HCT116 (cell line): ENCODE measurements at regions not wholly inside any gene's neighbourhood (a gene's known extent, or its start where the extent isn't known, plus 50 kb on each side); places are given as distances from the start of the nearest gene placed in this dataset.

Source experiments
- ATAC-seq: fragments of 200-7000 bp; cut with Tn5 transposase; 2 replicates; pipeline ENCODE4 v1.9.1; 2020; ENCODE audit warnings: mild to moderate bottlenecking, moderate library complexity
- BruUV-seq: library from RNA; stranded (reverse); fragments of 400-500 nt; replicated peaks from 2 replicates; lab custom pipeline; 2021; lab: Mats Ljungman, UMichigan
- CTCF ChIA-PET: fragments of 300-600 bp; sonication (Branson Sonifier 250); formaldehyde crosslinking; loops from one replicate; lab custom pipeline; 2021; ENCODE audit warnings: antibody characterized with exemption; lab: Charles Lee
- POLR2A ChIA-PET: fragments of 300-600, 350-600 bp; sonication (Branson Sonifier 250); formaldehyde crosslinking; loops from one replicate; lab custom pipeline; 2021; ENCODE audit warnings: antibody characterized with exemption; lab: Charles Lee
- RAD21 ChIA-PET, 2 experiments: fragments of 300-600 bp; sonication (Branson Sonifier 250); formaldehyde crosslinking; loops; one replicate each; lab custom pipeline; 2023; ENCODE audit warnings: low total read pairs in 2 of 2; ENCODE audit not compliant: uncharacterized antibody in 2 of 2, unreplicated experiment in 2 of 2, low non-redundant PET in 1 of 2; lab: Charles Lee
- DNase-seq: peaks from one replicate; pipeline ENCODE4 v3.0.0-alpha.2; 2010; ENCODE audit warnings: low read depth, low spot score
- H2AFZ ChIP-seq: fragments of 200-600 bp; shearing (Covaris generic), sonication (generic); 2 replicates; pipeline ENCODE4 v1.6.1; 2017; ENCODE audit warnings: low read depth, mixed run types, mixed read lengths, antibody characterized with exemption, low read length; ENCODE audit not compliant: poor library complexity, severe bottlenecking
- H3K27ac ChIP-seq: 2 replicates; pipeline ENCODE4 v1.5.1; 2012; ENCODE audit warnings: low read depth, low read length
- H3K27me3 ChIP-seq: fragments of 200-600 bp; sonication (generic); 2 replicates; pipeline ENCODE4 v1.6.1; 2016; ENCODE audit warnings: mixed run types, low read length, mixed read lengths; ENCODE audit not compliant: insufficient read depth
- H3K36me3 ChIP-seq, 2 experiments: fragments of 200-500 bp in 1 of 2; fragments of 200-600 bp in 1 of 2; sonication (Bioruptor generic) in 1 of 2; sonication (generic) in 1 of 2; 2 replicates each; pipeline versions ENCODE4 v1.5.1 to v1.6.1; 2014 to 2016; ENCODE audit warnings: low read length in 2 of 2, inconsistent platforms in 1 of 2, mixed read lengths in 1 of 2, mixed run types in 1 of 2; ENCODE audit not compliant: insufficient read depth in 2 of 2, control insufficient read depth in 1 of 2
- H3K4me1 ChIP-seq, 2 experiments: fragments of 200-600 bp in 1 of 2; sonication (generic) in 1 of 2; 2 replicates each; pipeline versions ENCODE4 v1.5.1 to v1.6.1; 2012 to 2017; ENCODE audit warnings: low read length in 2 of 2, inconsistent platforms in 1 of 2, mild to moderate bottlenecking in 1 of 2, mixed read lengths in 1 of 2, mixed run types in 1 of 2, moderate library complexity in 1 of 2; ENCODE audit not compliant: insufficient read depth in 2 of 2, control insufficient read depth in 1 of 2
- H3K4me2 ChIP-seq: fragments of 200-600 bp; sonication (generic); 2 replicates; pipeline ENCODE4 v1.6.1; 2017; ENCODE audit warnings: mixed run types, low read length, mixed read lengths
- H3K4me3 ChIP-seq, 2 experiments: fragments of 200-600 bp in 1 of 2; sonication (generic) in 1 of 2; replicated peaks in 1 of 2; 2 replicates each; pipeline ENCODE4 v1.5.1; 2011 to 2016; ENCODE audit warnings: low read length in 2 of 2, control low read depth in 1 of 2, low read depth in 1 of 2, mild to moderate bottlenecking in 1 of 2, mixed read lengths in 1 of 2, mixed run types in 1 of 2
- H3K79me2 ChIP-seq: fragments of 200-600 bp; sonication (generic); 2 replicates; pipeline ENCODE4 v1.6.1; 2017; ENCODE audit warnings: mild to moderate bottlenecking, mixed run types, low read length, moderate library complexity, mixed read lengths; ENCODE audit not compliant: insufficient read depth
- H3K9ac ChIP-seq: fragments of 200-600 bp; sonication (generic); 2 replicates; pipeline ENCODE4 v1.6.1; 2016; ENCODE audit warnings: low read length, mixed read lengths
- H3K9me2 ChIP-seq: fragments of 200-600 bp; sonication (generic), shearing (Covaris generic); 2 replicates; pipeline ENCODE4 v1.6.1; 2017; ENCODE audit warnings: mixed run types, mild to moderate bottlenecking, moderate library complexity; ENCODE audit not compliant: insufficient read depth
- H3K9me3 ChIP-seq, 2 experiments: fragments of 200-500 bp in 1 of 2; fragments of 200-600 bp in 1 of 2; sonication (Bioruptor generic) in 1 of 2; sonication (generic) in 1 of 2; 2 replicates each; pipeline ENCODE4 v1.6.1; 2014 to 2017; ENCODE audit warnings: low read length in 2 of 2, mixed read lengths in 2 of 2, inconsistent platforms in 1 of 2, low read depth in 1 of 2, mild to moderate bottlenecking in 1 of 2, mixed run types in 1 of 2, moderate library complexity in 1 of 2; ENCODE audit not compliant: control insufficient read depth in 1 of 2, insufficient read depth in 1 of 2
- H4K20me1 ChIP-seq: fragments of 200-600 bp; sonication (generic), shearing (Covaris generic); 2 replicates; pipeline ENCODE4 v1.6.1; 2017; ENCODE audit warnings: mixed run types, mild to moderate bottlenecking, moderate library complexity; ENCODE audit not compliant: insufficient read depth
- CBX3 ChIP-seq: IDR thresholded peaks from 2 replicates; pipeline ENCODE4 v1.6.1; 2012; ENCODE audit warnings: low read depth
- CEBPB ChIP-seq: IDR thresholded peaks from 2 replicates; pipeline ENCODE4 v1.6.1; 2012; ENCODE audit warnings: low read depth
- ELF1 ChIP-seq: IDR thresholded peaks from 2 replicates; pipeline ENCODE4 v1.6.1; 2012; ENCODE audit warnings: low read depth, borderline replicate concordance
- EZH2phosphoT487 ChIP-seq: fragments of 200-600 bp; IDR thresholded peaks from 2 replicates; pipeline ENCODE4 v1.6.1; 2018; ENCODE audit warnings: antibody characterized with exemption, borderline replicate concordance
- FOSL1 ChIP-seq: IDR thresholded peaks from 2 replicates; pipeline ENCODE4 v1.6.1; 2012; ENCODE audit warnings: low read depth
- JUND ChIP-seq: IDR thresholded peaks from 2 replicates; pipeline ENCODE4 v1.6.1; 2012
- POLR2AphosphoS5 ChIP-seq: IDR thresholded peaks from 2 replicates; pipeline ENCODE4 v1.6.1; 2011; ENCODE audit warnings: mild to moderate bottlenecking, low read depth, low read length, moderate library complexity
- RAD21 ChIP-seq: IDR thresholded peaks from 2 replicates; pipeline ENCODE4 v1.6.1; 2012; ENCODE audit warnings: low read depth, mild to moderate bottlenecking
- SP1 ChIP-seq: IDR thresholded peaks from 2 replicates; pipeline ENCODE4 v1.6.1; 2012; ENCODE audit warnings: low read depth
- SRF ChIP-seq: IDR thresholded peaks from 2 replicates; pipeline ENCODE4 v1.6.1; 2012; ENCODE audit warnings: low read depth
- TCF7L2 ChIP-seq: IDR thresholded peaks from 2 replicates; pipeline ENCODE4 v1.7.0; 2011; ENCODE audit warnings: borderline replicate concordance, inconsistent platforms; ENCODE audit not compliant: insufficient read depth, insufficient read length; ENCODE audit errors: extremely low read depth
- YY1 ChIP-seq: IDR thresholded peaks from 2 replicates; pipeline ENCODE4 v1.6.1; 2011; ENCODE audit warnings: low read length, low read depth, moderate library complexity, mild to moderate bottlenecking; ENCODE audit not compliant: insufficient replicate concordance; ENCODE audit errors: extremely low read depth
- ZFX ChIP-seq: fragments of 450-650 bp; IDR thresholded peaks from 2 replicates; pipeline ENCODE4 v1.6.1; 2017
- ZNF274 ChIP-seq: fragments of 200-500 bp; sonication (Bioruptor generic); IDR thresholded peaks from 2 replicates; pipeline ENCODE4 v1.6.1; 2014; ENCODE audit warnings: mild to moderate bottlenecking, low read depth, low read length, inconsistent platforms
- intact Hi-C: fragments of 100-400 bp; cut with micrococcal nuclease; formaldehyde crosslinking; loops from 2 replicates; pipeline ENCODE4 v1.10.0; 2022
- TF ChIP-seq, protein P1 (sequence below), 3 experiments: fragments of 200-600 bp in 1 of 3; sonication (generic) in 1 of 3; IDR thresholded peaks in 2 of 3; conservative IDR thresholded peaks in 1 of 3; 2 replicates each; pipeline ENCODE4 v1.5.1; 2012 to 2017; ENCODE audit warnings: low read depth in 2 of 3, low read length in 2 of 3, antibody characterized with exemption in 1 of 3, borderline replicate concordance in 1 of 3, control low read depth in 1 of 3, mild to moderate bottlenecking in 1 of 3, mixed read lengths in 1 of 3, mixed run types in 1 of 3, moderate library complexity in 1 of 3; ENCODE audit not compliant: insufficient read depth in 1 of 3
- TF ChIP-seq, protein P2 (sequence below): IDR thresholded peaks from 2 replicates; pipeline ENCODE4 v1.6.1; 2012; ENCODE audit warnings: low read depth

DNA sequence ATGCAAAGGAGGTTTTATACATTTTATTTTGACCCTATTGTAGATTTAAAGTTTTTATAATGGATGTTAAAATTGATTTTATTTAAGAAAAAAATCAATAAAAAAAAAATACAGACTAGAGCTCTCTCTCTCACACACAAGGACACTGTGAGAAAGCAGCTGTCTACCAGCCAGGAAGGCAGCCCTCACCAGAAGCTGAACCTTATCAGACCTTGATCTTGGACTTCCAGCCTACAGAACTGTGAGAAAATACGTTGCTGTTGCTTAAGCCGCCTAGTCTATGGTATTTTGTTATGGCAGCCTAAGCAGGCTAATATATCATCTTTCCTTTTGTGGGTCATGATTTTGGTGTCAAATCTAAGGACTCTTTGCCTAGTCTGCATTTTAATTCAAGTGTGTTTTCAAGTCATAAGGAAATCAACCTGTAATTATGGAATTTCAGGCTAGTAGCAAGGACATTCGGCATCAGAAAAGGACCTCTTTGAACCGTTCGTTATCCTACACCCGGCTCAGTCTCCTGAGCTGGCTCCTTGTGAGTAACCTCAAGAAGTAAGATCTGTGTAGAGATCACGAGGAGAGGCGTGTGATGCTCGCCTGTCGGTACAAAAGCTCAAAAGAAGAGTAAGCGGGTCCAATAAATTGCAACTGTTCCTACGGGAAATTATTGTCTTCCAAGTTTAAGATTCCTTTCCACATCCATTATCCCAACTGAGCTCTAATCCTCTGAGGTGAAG lies 98.2 kb downstream of the PDCL3 start:
- Histone ChIP-seq H3K9me3 (no peaks in the 10 kb centered on the region), H3K4me2 (no peak overlapping the region), H3K36me3 (no peaks in the 10 kb centered on the region), H3K79me2 (no peaks in the 10 kb centered on the region), H3K9ac (no peak overlapping the region), H2AFZ (no peak overlapping the region), H3K4me1 (no peaks in the 10 kb centered on the region), H3K4me3 (no peak overlapping the region), H4K20me1 (no peaks in the 10 kb centered on the region), H3K27ac (no peak overlapping the region), H3K9me2 (no peaks in the 10 kb centered on the region), H3K27me3 (no peaks in the 10 kb centered on the region)
- TF ChIP-seq RAD21 (no peak), JUND (no peak), CBX3 (no peak), EZH2phosphoT487 (no peak), YY1 (no peak), TCF7L2 (no peak), SP1 (no peak), ELF1 (no peak), ZFX (no peak), CEBPB (no peak), POLR2AphosphoS5 (no peak)
- DNase-seq (no peak), ATAC-seq (no peak)
- ChIA-PET POLR2A (no interaction called here), CTCF (no interaction called here), RAD21 (no interaction called here)
- no TSS peak for BruUV-seq
- intact Hi-C loops: no loop called here

DNA sequence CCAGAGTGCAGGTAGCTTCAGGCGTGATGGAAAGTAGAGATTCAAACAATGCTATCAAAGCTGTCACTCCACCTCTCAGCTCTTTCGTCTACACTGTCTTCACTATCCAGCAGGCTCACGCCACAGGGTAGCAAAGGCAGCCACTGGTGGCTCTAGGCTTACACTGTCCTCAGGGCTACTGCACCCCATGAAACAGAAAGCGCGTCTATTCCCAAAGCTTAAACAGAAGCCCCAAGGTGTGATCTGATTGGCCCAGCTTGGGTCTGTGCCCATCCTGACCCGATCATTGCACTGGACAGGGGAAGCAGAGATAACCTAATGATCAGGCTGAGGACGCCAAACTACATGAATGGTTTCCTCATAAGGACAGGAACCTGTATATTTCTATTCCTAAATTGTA lies 100.1 kb downstream of the PDCL3 start:
- Histone ChIP-seq H3K9ac (no peak overlapping the region), H3K4me3 (no peak overlapping the region), H3K27me3 (no peaks in the 10 kb centered on the region), H3K79me2 (no peaks in the 10 kb centered on the region), H4K20me1 (no peaks in the 10 kb centered on the region), H2AFZ (no peak overlapping the region), H3K9me2 (no peaks in the 10 kb centered on the region), H3K4me1 (no peaks in the 10 kb centered on the region), H3K4me2 (no peak overlapping the region), H3K9me3 (no peaks in the 10 kb centered on the region), H3K36me3 (no peaks in the 10 kb centered on the region), H3K27ac (no peak overlapping the region)
- RAD21 ChIA-PET: no interaction called here
- DNase-seq (no peak), ATAC-seq (no peak)
- CTCF ChIA-PET: no interaction called here
- POLR2A ChIA-PET: no interaction called here
- BruUV-seq: no TSS peak
- intact Hi-C loops: no loop called here
- TF ChIP-seq, protein P1, sequence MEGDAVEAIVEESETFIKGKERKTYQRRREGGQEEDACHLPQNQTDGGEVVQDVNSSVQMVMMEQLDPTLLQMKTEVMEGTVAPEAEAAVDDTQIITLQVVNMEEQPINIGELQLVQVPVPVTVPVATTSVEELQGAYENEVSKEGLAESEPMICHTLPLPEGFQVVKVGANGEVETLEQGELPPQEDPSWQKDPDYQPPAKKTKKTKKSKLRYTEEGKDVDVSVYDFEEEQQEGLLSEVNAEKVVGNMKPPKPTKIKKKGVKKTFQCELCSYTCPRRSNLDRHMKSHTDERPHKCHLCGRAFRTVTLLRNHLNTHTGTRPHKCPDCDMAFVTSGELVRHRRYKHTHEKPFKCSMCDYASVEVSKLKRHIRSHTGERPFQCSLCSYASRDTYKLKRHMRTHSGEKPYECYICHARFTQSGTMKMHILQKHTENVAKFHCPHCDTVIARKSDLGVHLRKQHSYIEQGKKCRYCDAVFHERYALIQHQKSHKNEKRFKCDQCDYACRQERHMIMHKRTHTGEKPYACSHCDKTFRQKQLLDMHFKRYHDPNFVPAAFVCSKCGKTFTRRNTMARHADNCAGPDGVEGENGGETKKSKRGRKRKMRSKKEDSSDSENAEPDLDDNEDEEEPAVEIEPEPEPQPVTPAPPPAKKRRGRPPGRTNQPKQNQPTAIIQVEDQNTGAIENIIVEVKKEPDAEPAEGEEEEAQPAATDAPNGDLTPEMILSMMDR (IDR thresholded peaks at IDR 0.05 in 2 of 3, conservative IDR thresholded peaks at IDR 0.05 in 1 of 3; ENCODE audit: borderline replicate concordance in 1 of 3, insufficient read depth in 1 of 3, low read depth in 2 of 3, low read length in 2 of 3): no peak
- TF ChIP-seq, protein P2, sequence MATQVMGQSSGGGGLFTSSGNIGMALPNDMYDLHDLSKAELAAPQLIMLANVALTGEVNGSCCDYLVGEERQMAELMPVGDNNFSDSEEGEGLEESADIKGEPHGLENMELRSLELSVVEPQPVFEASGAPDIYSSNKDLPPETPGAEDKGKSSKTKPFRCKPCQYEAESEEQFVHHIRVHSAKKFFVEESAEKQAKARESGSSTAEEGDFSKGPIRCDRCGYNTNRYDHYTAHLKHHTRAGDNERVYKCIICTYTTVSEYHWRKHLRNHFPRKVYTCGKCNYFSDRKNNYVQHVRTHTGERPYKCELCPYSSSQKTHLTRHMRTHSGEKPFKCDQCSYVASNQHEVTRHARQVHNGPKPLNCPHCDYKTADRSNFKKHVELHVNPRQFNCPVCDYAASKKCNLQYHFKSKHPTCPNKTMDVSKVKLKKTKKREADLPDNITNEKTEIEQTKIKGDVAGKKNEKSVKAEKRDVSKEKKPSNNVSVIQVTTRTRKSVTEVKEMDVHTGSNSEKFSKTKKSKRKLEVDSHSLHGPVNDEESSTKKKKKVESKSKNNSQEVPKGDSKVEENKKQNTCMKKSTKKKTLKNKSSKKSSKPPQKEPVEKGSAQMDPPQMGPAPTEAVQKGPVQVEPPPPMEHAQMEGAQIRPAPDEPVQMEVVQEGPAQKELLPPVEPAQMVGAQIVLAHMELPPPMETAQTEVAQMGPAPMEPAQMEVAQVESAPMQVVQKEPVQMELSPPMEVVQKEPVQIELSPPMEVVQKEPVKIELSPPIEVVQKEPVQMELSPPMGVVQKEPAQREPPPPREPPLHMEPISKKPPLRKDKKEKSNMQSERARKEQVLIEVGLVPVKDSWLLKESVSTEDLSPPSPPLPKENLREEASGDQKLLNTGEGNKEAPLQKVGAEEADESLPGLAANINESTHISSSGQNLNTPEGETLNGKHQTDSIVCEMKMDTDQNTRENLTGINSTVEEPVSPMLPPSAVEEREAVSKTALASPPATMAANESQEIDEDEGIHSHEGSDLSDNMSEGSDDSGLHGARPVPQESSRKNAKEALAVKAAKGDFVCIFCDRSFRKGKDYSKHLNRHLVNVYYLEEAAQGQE: no peak
- TF ChIP-seq ZNF274 (no peak), RAD21 (no peak), SRF (no peak), FOSL1 (no peak)
